ENCODE measurements at regions not wholly inside any gene's neighbourhood (a gene's known extent, or its start where the extent isn't known, plus 50 kb on each side); places are given as distances from the start of the nearest gene placed in this dataset.
A peak's percentile ranks its signal among the peaks of the same experiment; 100 is the strongest.

DNA sequence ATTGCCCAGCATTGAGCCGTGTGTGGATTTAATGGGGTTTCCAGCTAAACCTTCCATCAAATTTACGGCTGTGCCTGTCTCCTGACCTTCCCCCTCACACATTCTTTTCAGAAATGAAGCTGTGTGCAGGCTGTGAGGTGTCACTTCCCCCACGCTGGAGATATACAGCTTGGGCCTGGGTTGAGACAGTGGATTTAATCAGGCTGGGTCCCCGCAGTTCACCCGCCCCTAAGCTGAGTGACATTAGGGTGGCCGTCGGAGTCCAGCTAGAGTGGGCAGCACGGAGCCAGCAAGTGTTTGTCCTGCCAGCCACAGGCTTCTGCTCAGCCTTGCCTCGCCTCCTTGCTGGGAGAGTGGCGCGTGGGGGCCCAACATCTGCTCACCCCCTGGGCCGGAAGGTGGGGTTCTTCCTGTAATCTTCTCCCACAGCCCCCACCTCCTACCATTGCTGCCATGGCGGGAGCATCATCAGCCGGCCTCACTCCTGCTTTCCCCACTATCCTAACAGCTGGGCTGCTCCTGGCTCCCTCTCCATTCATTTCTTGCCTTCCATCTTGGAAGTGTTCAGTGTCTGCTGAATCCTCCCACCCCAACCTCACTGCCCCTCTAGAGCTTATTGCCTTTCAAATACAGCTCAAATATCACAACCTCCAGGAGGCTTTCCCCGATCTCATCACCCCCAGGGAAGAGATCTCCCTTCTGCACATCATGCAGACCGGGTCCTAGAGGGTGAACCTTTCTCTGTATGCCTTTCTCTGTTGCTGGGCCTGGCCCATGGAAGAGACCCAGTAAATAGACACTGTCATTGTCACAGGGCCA lies 149.0 kb downstream of the GLI2 start:
- Histone ChIP-seq H3K27me3 (no peaks in the 10 kb centered on the region), H3K36me3 (no peaks in the 10 kb centered on the region), H3K4me1 (peaks cover 0 to 52% (median 10%) of the 10 kb centered on the region in 4 donors), H3K4me3 (no peak overlapping the region), H3K27ac (peak overlapping the region in 1 of 4 donors; percentile 22), H3K9me3 (no peaks in the 10 kb centered on the region)
- DNase-seq (ENCODE audit: low spot score in 2 of 2): no peak
- TF ChIP-seq POLR2A (IDR thresholded peaks at IDR 0.05): no peak
- WGBS, 2 donors: 86 to 93% methylated on average over 16 of the region's 16 CpGs

DNA sequence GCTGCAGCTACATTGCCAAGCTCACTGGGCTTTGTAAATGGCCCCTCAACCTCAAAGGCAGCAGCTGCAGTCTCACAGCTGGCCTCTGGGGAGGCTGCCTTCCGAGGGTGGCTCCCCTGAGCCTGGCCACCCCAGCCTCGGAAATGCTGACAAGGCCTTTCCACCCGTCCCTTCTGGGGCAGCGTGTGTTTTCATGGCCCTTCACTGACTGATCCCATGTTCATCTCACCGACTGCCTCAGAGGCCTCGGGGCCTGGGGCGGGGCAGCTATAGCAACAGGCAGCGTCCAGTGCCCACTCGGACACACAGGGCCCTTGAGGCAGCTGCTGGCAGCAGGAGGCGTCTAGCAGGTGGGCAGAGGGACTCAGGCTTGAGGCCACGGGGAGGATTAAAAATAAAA lies 149.7 kb downstream of the GLI2 start:
- 59 to 67% methylated on average over 8 to 11 of the region's 11 CpGs for WGBS, 2 donors
- H3K9me3 ChIP-seq: no peaks in the 10 kb centered on the region
- peak overlapping the region in 1 of 4 donors; percentile 8 for H3K27ac ChIP-seq
- no peak overlapping the region for H3K4me3 ChIP-seq
- TF ChIP-seq, protein P1, sequence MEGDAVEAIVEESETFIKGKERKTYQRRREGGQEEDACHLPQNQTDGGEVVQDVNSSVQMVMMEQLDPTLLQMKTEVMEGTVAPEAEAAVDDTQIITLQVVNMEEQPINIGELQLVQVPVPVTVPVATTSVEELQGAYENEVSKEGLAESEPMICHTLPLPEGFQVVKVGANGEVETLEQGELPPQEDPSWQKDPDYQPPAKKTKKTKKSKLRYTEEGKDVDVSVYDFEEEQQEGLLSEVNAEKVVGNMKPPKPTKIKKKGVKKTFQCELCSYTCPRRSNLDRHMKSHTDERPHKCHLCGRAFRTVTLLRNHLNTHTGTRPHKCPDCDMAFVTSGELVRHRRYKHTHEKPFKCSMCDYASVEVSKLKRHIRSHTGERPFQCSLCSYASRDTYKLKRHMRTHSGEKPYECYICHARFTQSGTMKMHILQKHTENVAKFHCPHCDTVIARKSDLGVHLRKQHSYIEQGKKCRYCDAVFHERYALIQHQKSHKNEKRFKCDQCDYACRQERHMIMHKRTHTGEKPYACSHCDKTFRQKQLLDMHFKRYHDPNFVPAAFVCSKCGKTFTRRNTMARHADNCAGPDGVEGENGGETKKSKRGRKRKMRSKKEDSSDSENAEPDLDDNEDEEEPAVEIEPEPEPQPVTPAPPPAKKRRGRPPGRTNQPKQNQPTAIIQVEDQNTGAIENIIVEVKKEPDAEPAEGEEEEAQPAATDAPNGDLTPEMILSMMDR (IDR thresholded peaks at IDR 0.05): no peak
- TF ChIP-seq EP300 (IDR thresholded peaks at IDR 0.05): no peak
- no peaks in the 10 kb centered on the region for H3K27me3 ChIP-seq
- DNase-seq (ENCODE audit: low spot score in 2 of 2): no peak
- H3K36me3 ChIP-seq: no peaks in the 10 kb centered on the region
- peaks cover 0 to 46% (median 10%) of the 10 kb centered on the region in 4 donors for H3K4me1 ChIP-seq

DNA sequence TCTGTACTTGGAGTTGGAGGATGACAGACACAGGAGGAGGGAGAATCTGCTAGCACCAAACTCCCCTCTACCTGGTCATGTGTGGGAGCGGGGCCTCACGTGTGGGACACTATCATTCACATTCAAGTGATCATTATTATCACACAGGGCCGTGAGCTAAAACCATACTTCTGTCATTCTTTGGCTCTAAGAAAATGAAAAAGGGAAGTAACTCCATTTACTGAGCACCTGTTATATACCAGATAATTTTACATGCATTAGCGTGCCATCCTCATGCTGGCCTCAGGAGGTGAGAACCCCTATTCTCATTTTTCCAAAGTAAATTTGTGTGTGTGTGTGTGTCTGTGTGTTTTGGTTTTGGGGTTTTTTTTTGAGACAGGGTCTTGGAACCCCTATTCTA lies 150.1 kb downstream of the GLI2 start:
- peaks cover 0 to 42% (median 10%) of the 10 kb centered on the region in 4 donors for H3K4me1 ChIP-seq
- WGBS, 2 donors: 93 to 96% methylated on average over 4 of the region's 4 CpGs
- DNase-seq (ENCODE audit: low spot score in 2 of 2): no peak

DNA sequence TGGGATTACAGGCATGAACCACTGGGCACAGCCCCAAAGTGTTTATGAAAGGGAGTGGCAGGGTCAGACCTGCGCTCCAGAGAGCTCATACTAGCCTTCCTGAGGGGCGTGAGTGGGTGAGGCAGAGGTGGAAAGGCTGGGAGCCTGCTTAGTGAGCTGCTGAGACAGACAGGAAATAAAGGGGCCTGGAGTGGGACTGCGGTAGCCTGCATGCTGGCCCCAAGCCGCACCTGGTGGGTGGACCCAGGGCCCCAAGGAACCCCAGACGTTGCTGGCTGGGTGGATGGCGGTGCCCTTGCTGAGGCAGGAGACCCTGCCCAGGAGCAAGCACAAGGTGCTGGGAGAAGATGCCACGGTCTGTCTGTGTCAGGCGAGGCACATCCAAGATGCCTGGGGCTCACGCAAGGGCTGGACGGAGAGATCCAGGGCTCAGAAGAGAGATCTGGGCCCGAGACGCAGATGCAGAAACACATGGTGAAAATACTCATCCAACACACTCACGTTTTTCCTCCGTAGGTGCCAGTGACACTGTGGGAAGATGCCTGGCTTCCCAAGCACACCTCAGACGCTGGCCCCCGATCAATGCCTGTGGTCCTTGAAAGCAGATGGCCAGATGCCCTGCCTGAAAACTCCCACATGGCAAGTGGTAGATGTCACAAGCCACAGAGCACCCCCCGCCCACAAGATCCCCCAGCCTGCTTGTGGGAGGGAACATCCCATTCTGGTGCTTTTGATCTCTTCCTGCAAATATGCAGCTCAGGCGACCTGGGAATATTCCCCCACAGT lies 151.1 kb downstream of the GLI2 start:
- DNase-seq (ENCODE audit: low spot score in 2 of 2): no peak
- WGBS, 2 donors: 72 to 83% methylated on average over 18 of the region's 18 CpGs
- peak overlapping the region in 2 of 4 donors; percentile 35 to 59 for H3K27ac ChIP-seq
- no peaks in the 10 kb centered on the region for H3K27me3 ChIP-seq
- H3K9me3 ChIP-seq: no peaks in the 10 kb centered on the region
- TF ChIP-seq POLR2A (IDR thresholded peaks at IDR 0.05): no peak
- TF ChIP-seq EP300 (IDR thresholded peaks at IDR 0.05): no peak
- TF ChIP-seq, protein P1 (IDR thresholded peaks at IDR 0.05): no peak
- peaks cover 0 to 5% (median 0%) of the 10 kb centered on the region in 3 donors for H3K36me3 ChIP-seq
- no peak overlapping the region for H3K4me3 ChIP-seq
- H3K4me1 ChIP-seq: peaks cover 0 to 40% (median 10%) of the 10 kb centered on the region in 4 donors

More for the DNA sequence above, 150.1 kb downstream of the GLI2 start:
- H3K27me3 ChIP-seq: no peaks in the 10 kb centered on the region
- H3K4me3 ChIP-seq: no peak overlapping the region
- no peaks in the 10 kb centered on the region for H3K9me3 ChIP-seq
- H3K36me3 ChIP-seq: no peaks in the 10 kb centered on the region
- peak overlapping the region in 1 of 4 donors; percentile 8 for H3K27ac ChIP-seq
- TF ChIP-seq EP300 (IDR thresholded peaks at IDR 0.05) (no peak), POLR2A (IDR thresholded peaks at IDR 0.05) (no peak)
- TF ChIP-seq, protein P1 (IDR thresholded peaks at IDR 0.05): no peak

DNA sequence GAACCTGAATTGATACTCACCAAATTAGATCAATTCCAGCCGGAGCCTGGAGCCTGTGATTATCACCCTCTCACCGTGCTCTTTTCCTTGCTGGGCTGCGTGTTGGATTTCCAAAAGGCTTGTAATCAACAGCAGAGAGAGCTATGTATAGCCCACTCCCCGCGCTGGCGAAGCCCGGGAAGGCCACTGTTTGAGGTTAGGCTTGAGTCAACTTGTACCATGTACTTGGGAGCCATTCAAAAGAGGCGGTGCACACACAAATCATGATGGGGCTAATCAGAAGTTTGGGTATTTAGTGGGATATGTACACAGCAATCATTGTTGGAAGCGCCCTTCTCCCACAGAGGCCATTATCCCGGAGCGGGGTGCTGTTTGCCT lies 151.6 kb downstream of the GLI2 start:
- WGBS, 2 donors: 40% methylated on average over 11 of the region's 11 CpGs
- DNase-seq (ENCODE audit: low spot score in 2 of 2): no peak
- H3K27me3 ChIP-seq: no peaks in the 10 kb centered on the region
- H3K27ac ChIP-seq: peak overlapping the region in 2 of 4 donors; percentile 35 to 50
- H3K9me3 ChIP-seq: no peaks in the 10 kb centered on the region
- peaks cover 0 to 7% (median 0%) of the 10 kb centered on the region in 3 donors for H3K36me3 ChIP-seq
- no peak overlapping the region for H3K4me3 ChIP-seq
- TF ChIP-seq, protein P1 (IDR thresholded peaks at IDR 0.05): no peak
- no peak for TF ChIP-seq POLR2A (IDR thresholded peaks at IDR 0.05)
- peaks cover 0 to 34% (median 10%) of the 10 kb centered on the region in 4 donors for H3K4me1 ChIP-seq
